ENCODE measurements at regions not wholly inside any gene's neighbourhood (a gene's known extent, or its start where the extent isn't known, plus 50 kb on each side); places are given as distances from the start of the nearest gene placed in this dataset.

GRCh38 chr2:66305718-66306117, 129.2 kb upstream of the MEIS1 start:
- Mint-ChIP-seq H3K36me3 (ENCODE audit: low read depth) (no peaks in the 10 kb centered on the region), H3K4me3 (peak overlapping the region in 2 of 3 experiments; percentile 29 to 39), H3K27me3 (ENCODE audit: low read depth) (no peaks in the 10 kb centered on the region), H3K9me3 (peaks cover 20% of the 10 kb centered on the region), H3K27ac (peak overlapping the region; percentile 66 to 84 (median 80)), H3K4me1 (peaks cover 42% of the 10 kb centered on the region)
- no peak for TF ChIP-seq CTCF (IDR thresholded peaks at IDR 0.05; ENCODE audit: unreplicated experiment in 3 of 3)

DNA sequence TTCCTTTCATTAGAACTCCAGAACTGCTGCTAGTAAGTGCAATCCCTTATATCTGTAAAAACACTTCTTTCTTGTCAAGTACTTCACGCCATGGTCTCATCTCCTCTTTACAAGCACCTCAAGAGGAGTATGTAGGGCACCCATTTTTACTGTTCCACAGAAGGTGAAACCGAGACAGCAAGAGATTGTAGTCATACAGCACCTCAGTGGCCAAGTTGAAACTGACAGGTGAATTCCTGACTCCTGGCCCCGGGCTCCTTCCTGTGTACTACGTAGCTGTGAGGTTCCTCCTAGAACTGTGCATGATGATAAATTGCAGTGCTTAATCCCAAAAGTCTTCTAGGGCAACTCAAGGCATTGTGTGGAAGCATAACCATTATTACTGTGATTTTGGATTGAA, 131.5 kb upstream of the MEIS1 start:
- Mint-ChIP-seq H3K9me3 (peaks cover 5% of the 10 kb centered on the region), H3K4me1 (peaks cover 56% of the 10 kb centered on the region), H3K36me3 (ENCODE audit: low read depth) (no peaks in the 10 kb centered on the region), H3K4me3 (no peak overlapping the region), H3K27me3 (ENCODE audit: low read depth) (peaks cover 7% of the 10 kb centered on the region), H3K27ac (no peak overlapping the region)
- no peak for TF ChIP-seq CTCF (IDR thresholded peaks at IDR 0.05; ENCODE audit: unreplicated experiment in 3 of 3)

- peaks cover 7% of the 10 kb centered on the region for H3K27me3 Mint-ChIP-seq (ENCODE audit: low read depth)
- TF ChIP-seq CTCF (IDR thresholded peaks at IDR 0.05; ENCODE audit: unreplicated experiment in 3 of 3): no peak
- no peaks in the 10 kb centered on the region for H3K36me3 Mint-ChIP-seq (ENCODE audit: low read depth)
- H3K27ac Mint-ChIP-seq: peak overlapping the region in 2 of 3 experiments; percentile 55 to 73
- peaks cover 52% of the 10 kb centered on the region for H3K4me1 Mint-ChIP-seq
- H3K9me3 Mint-ChIP-seq: no peaks in the 10 kb centered on the region
- no peak overlapping the region for H3K4me3 Mint-ChIP-seq
These were observed 133.2 kb upstream of the MEIS1 start for GRCh38 chr2:66301767-66302140.

GRCh38 chr2:66301022-66301766, 133.7 kb upstream of the MEIS1 start:
- Mint-ChIP-seq H3K27me3 (ENCODE audit: low read depth) (peaks cover 7% of the 10 kb centered on the region), H3K4me3 (peak overlapping the region in 1 of 3 experiments; percentile 66), H3K4me1 (peaks cover 46% of the 10 kb centered on the region), H3K27ac (peak overlapping the region in 2 of 3 experiments; percentile 55 to 86), H3K36me3 (ENCODE audit: low read depth) (no peaks in the 10 kb centered on the region), H3K9me3 (no peaks in the 10 kb centered on the region)
- TF ChIP-seq CTCF (IDR thresholded peaks at IDR 0.05; ENCODE audit: unreplicated experiment in 3 of 3): no peak

DNA sequence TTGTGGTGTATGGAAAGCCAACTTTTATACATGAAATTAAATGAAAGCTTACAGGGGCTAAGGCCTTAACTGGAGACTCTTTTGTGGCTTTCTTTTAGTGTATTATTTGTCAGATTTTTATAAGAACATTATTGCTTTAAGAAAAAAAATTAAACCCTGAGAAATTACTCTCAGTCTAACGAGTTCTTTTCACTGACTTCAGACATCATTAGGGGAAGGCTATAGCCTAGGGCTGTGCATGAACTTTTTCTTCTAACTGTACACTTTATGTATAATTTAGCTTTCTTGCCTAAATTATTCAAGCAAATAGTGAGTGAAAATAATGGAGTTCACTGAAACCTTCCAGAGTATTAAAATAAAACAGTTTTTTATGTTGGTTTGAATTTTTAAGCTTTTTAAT, 151.1 kb upstream of the MEIS1 start:
- Mint-ChIP-seq H3K27me3 (ENCODE audit: low read depth) (no peaks in the 10 kb centered on the region), H3K4me3 (no peak overlapping the region), H3K27ac (no peak overlapping the region), H3K4me1 (no peaks in the 10 kb centered on the region), H3K9me3 (peaks cover 4% of the 10 kb centered on the region), H3K36me3 (ENCODE audit: low read depth) (no peaks in the 10 kb centered on the region)
- TF ChIP-seq CTCF (IDR thresholded peaks at IDR 0.05; ENCODE audit: unreplicated experiment in 3 of 3): no peak

DNA sequence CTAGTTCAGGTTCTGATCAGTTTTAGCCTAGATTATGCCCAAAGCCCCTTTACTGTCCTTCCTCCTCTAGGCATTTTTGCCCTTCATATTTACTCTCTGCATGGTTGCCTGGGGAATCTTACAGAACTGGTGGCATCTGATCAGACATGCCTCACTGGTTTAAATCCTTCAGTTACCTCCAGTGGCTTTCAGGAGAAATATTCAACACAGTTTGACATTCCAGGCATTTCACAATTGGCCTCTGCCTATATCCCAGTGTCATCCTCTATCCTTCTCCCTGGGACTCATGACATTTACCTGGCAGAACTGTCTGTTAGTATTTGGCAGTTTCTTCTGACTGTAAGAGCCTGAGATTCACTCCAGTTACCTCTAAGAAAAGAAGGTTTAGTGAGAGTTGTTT, 152.9 kb upstream of the MEIS1 start:
- no peaks in the 10 kb centered on the region for H3K9me3 Mint-ChIP-seq
- H3K27ac Mint-ChIP-seq: no peak overlapping the region

More for the DNA sequence above, 152.9 kb upstream of the MEIS1 start:
- Mint-ChIP-seq H3K27me3 (ENCODE audit: low read depth) (no peaks in the 10 kb centered on the region), H3K4me3 (no peak overlapping the region), H3K4me1 (no peaks in the 10 kb centered on the region), H3K36me3 (ENCODE audit: low read depth) (no peaks in the 10 kb centered on the region)
- no peak for TF ChIP-seq CTCF (IDR thresholded peaks at IDR 0.05; ENCODE audit: unreplicated experiment in 3 of 3)

All from nephron (organoid).